ENCODE measurements at regions not wholly inside any gene's neighbourhood (a gene's known extent, or its start where the extent isn't known, plus 50 kb on each side); places are given as distances from the start of the nearest gene placed in this dataset.

DNA sequence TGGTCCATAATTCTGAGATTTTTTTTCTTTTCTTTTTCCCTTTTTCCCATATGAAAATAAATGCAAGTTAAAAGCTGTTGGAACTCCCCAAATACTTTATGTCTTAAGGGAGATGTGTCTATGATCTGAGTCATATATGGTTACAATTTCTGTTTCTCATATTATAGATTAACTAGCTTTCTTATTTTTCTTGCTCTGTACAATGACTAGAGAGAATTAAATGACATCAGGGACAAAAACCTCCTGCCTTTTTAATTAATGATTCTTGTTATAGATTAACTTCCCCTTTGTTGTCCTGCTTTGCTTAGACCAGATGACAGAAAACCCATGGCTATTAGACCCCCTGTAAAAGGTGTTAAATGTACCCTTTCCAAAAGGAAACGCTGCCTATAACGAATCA is 643.9 kb upstream of the NXPH2 start:
- TF ChIP-seq, protein P1, sequence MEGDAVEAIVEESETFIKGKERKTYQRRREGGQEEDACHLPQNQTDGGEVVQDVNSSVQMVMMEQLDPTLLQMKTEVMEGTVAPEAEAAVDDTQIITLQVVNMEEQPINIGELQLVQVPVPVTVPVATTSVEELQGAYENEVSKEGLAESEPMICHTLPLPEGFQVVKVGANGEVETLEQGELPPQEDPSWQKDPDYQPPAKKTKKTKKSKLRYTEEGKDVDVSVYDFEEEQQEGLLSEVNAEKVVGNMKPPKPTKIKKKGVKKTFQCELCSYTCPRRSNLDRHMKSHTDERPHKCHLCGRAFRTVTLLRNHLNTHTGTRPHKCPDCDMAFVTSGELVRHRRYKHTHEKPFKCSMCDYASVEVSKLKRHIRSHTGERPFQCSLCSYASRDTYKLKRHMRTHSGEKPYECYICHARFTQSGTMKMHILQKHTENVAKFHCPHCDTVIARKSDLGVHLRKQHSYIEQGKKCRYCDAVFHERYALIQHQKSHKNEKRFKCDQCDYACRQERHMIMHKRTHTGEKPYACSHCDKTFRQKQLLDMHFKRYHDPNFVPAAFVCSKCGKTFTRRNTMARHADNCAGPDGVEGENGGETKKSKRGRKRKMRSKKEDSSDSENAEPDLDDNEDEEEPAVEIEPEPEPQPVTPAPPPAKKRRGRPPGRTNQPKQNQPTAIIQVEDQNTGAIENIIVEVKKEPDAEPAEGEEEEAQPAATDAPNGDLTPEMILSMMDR (conservative IDR thresholded peaks at IDR 0.05; ENCODE audit: low read depth, low read length): no peak
- TF ChIP-seq EZH2 (IDR thresholded peaks at IDR 0.05; ENCODE audit: low read length, unreplicated experiment): no peak
